Duodenal mucosa (tissue), 2 donors: ENCODE measurements at regions not wholly inside any gene's neighbourhood (a gene's known extent, or its start where the extent isn't known, plus 50 kb on each side); places are given as distances from the start of the nearest gene placed in this dataset.

Experiments used
- H3K27ac ChIP-seq: one replicate; pipeline ENCODE4 v1.7.0; 2013; ENCODE audit warnings: low read depth, low read length
- H3K27me3 ChIP-seq, 2 donors: one replicate each; pipeline ENCODE4 v1.7.0; 2013; ENCODE audit warnings: low read length in 2 of 2, control low read depth in 1 of 2; ENCODE audit not compliant: insufficient read depth in 2 of 2, control insufficient read depth in 1 of 2
- H3K36me3 ChIP-seq, 2 donors: one replicate each; pipeline ENCODE4 v1.7.0; 2013; ENCODE audit warnings: low read length in 2 of 2, control low read depth in 1 of 2; ENCODE audit not compliant: insufficient read depth in 2 of 2, control insufficient read depth in 1 of 2
- H3K4me1 ChIP-seq, 2 donors: one replicate each; pipeline ENCODE4 v1.7.0; 2013; ENCODE audit warnings: low read length in 2 of 2, control low read depth in 1 of 2; ENCODE audit not compliant: insufficient read depth in 2 of 2, control insufficient read depth in 1 of 2
- H3K4me3 ChIP-seq, 2 donors: one replicate each; pipeline ENCODE4 v1.7.0; 2013; ENCODE audit warnings: low read length in 2 of 2, low read depth in 1 of 2
- H3K9ac ChIP-seq, 2 donors: one replicate each; pipeline ENCODE4 v1.7.0; 2013; ENCODE audit warnings: low read length in 2 of 2, low read depth in 1 of 2
- H3K9me3 ChIP-seq, 2 donors: one replicate each; pipeline ENCODE4 v1.7.0; 2013; ENCODE audit warnings: low read length in 2 of 2, control low read depth in 1 of 2; ENCODE audit not compliant: control insufficient read depth in 1 of 2

- peaks cover 0 to 15% of the 10 kb centered on the region in 2 donors for H3K9me3 ChIP-seq
- no peaks in the 10 kb centered on the region for H3K4me1 ChIP-seq
- H3K4me3 ChIP-seq = no peak overlapping the region
- no peak overlapping the region for H3K27ac ChIP-seq
- no peaks in the 10 kb centered on the region for H3K27me3 ChIP-seq
- no peak overlapping the region for H3K9ac ChIP-seq
- no peaks in the 10 kb centered on the region for H3K36me3 ChIP-seq
Observed at GRCh38 chr1:105891308-105891707, 1165.2 kb upstream of the PRMT6 start.

- H3K27ac ChIP-seq = no peak overlapping the region
- no peaks in the 10 kb centered on the region for H3K27me3 ChIP-seq
- peaks cover 0 to 12% of the 10 kb centered on the region in 2 donors for H3K9me3 ChIP-seq
- no peaks in the 10 kb centered on the region for H3K36me3 ChIP-seq
- H3K4me1 ChIP-seq = no peaks in the 10 kb centered on the region
- H3K4me3 ChIP-seq = no peak overlapping the region
- H3K9ac ChIP-seq = no peak overlapping the region
Observed at GRCh38 chr1:105894006-105894405, 1162.5 kb upstream of the PRMT6 start.

DNA sequence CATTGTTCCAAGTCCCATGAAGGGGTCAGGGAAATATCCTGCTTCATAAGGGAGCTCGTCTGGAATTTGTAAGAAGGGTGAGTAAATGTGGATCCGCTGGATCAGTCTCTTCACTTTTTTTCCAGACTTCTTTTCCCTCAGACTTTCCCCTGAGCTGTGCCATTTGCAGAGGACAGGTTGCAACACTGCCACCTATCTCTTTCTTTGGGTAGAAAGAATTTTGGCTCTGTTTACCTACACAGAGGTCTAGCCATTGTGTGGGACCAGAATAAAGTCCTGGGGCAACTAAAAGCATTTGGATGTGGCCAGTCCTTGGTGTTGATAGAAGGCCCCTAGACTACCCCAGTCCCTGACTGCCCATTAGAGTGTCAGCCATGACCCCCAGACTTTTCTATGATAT, 1146.7 kb upstream of the PRMT6 start:
- Histone ChIP-seq H3K27ac (no peak overlapping the region), H3K9ac (no peak overlapping the region), H3K9me3 (peaks cover 9 to 10% of the 10 kb centered on the region in 2 donors), H3K4me1 (no peaks in the 10 kb centered on the region), H3K27me3 (no peaks in the 10 kb centered on the region), H3K4me3 (no peak overlapping the region), H3K36me3 (no peaks in the 10 kb centered on the region)

GRCh38 chr1:105914403-105914802, 1142.1 kb upstream of the PRMT6 start:
- Histone ChIP-seq H3K4me1 (no peaks in the 10 kb centered on the region), H3K36me3 (no peaks in the 10 kb centered on the region), H3K4me3 (no peak overlapping the region), H3K27me3 (no peaks in the 10 kb centered on the region), H3K9me3 (peaks cover 5 to 6% of the 10 kb centered on the region in 2 donors), H3K9ac (no peak overlapping the region), H3K27ac (no peak overlapping the region)

DNA sequence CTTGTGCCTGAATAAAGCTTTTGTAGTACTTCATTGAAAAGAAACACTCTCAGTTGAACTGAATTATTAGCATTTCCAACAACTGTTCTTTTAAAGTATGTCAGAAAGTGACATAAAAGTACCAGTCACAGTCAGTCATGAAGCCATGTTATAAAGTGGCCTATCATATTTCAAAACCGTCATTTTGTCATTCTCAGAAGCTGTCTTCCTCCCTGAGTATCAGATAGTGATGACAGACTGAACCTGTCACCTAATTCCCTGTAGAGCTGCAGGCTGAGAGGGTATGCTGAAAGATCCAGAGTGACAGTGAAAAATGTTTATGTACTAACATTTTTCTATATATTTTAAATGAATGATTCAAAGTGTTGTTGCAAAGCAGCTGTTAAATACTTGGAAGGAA, 1121.7 kb upstream of the PRMT6 start:
- Histone ChIP-seq H3K9ac (no peak overlapping the region), H3K9me3 (peaks cover 8 to 9% of the 10 kb centered on the region in 2 donors), H3K4me3 (no peak overlapping the region), H3K4me1 (no peaks in the 10 kb centered on the region), H3K36me3 (no peaks in the 10 kb centered on the region), H3K27me3 (no peaks in the 10 kb centered on the region), H3K27ac (no peak overlapping the region)

DNA sequence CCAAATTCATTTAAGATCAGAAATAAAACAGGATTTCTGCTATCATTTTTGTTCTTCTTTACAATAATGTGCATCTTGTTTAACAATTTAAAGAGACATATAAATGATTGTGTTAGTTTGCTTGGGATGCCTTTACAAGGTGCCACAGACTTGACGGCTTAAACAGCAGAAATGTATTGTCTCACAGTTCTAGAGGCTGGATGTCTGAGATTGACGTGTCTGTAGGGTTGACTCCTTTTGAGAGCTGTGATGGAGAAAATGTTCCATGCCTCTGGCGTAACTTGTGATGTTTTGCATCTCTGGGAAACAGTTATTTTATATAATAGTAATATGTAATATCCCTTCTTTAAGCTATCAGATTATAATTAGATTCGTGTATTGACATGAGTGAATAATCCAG, 1091.6 kb upstream of the PRMT6 start:
- Histone ChIP-seq H3K27ac (no peak overlapping the region), H3K9me3 (peaks cover 2 to 3% of the 10 kb centered on the region in 2 donors), H3K27me3 (no peaks in the 10 kb centered on the region), H3K9ac (no peak overlapping the region), H3K36me3 (no peaks in the 10 kb centered on the region), H3K4me1 (no peaks in the 10 kb centered on the region), H3K4me3 (no peak overlapping the region)

GRCh38 chr1:105997516-105997915, 1059.0 kb upstream of the PRMT6 start:
- no peak overlapping the region for H3K9ac ChIP-seq

DNA sequence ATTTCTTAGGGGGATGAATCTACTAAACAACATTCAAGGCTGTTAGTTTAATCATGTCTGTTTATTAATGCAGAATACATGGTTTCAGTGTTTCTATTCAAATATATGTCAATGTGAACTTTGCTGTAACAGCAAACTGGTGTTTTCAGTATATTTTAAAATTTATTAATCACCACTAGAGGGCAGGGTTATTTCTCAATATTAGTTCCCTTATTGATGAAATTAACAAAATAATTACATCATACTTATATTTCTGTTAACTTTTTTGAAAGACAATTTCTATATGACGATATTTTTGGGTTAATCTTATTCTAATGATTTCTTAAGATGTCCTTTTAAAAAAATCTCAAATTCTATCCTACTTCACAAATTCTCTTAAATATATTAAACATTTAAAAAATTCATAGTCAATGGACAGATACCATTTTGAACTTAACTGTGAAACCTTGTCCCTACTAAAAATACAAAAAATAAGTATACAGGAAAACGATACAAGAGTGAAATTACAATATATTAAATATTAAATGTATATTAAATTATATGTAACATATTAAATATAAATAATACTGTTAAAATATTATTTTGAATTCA, 1034.1 kb upstream of the PRMT6 start:
- no peak overlapping the region for H3K27ac ChIP-seq
- no peaks in the 10 kb centered on the region for H3K9me3 ChIP-seq
- H3K36me3 ChIP-seq = no peaks in the 10 kb centered on the region
- no peaks in the 10 kb centered on the region for H3K4me1 ChIP-seq
- no peak overlapping the region for H3K9ac ChIP-seq
- H3K4me3 ChIP-seq = no peak overlapping the region
- H3K27me3 ChIP-seq = no peaks in the 10 kb centered on the region

More at GRCh38 chr1:105997516-105997915, 1059.0 kb upstream of the PRMT6 start:
- H3K27ac ChIP-seq = no peak overlapping the region
- no peak overlapping the region for H3K4me3 ChIP-seq
- no peaks in the 10 kb centered on the region for H3K4me1 ChIP-seq
- H3K27me3 ChIP-seq = no peaks in the 10 kb centered on the region
- no peaks in the 10 kb centered on the region for H3K36me3 ChIP-seq
- no peaks in the 10 kb centered on the region for H3K9me3 ChIP-seq

GRCh38 chr1:106027871-106028270, 1028.6 kb upstream of the PRMT6 start:
- no peaks in the 10 kb centered on the region for H3K9me3 ChIP-seq
- H3K4me3 ChIP-seq = no peak overlapping the region
- H3K9ac ChIP-seq = no peak overlapping the region
- no peaks in the 10 kb centered on the region for H3K36me3 ChIP-seq
- H3K27ac ChIP-seq = no peak overlapping the region
- no peaks in the 10 kb centered on the region for H3K4me1 ChIP-seq
- H3K27me3 ChIP-seq = no peaks in the 10 kb centered on the region

- Histone ChIP-seq H3K9me3 (peaks cover 0 to 3% of the 10 kb centered on the region in 2 donors), H3K4me3 (no peak overlapping the region), H3K27ac (no peak overlapping the region), H3K9ac (no peak overlapping the region), H3K27me3 (no peaks in the 10 kb centered on the region), H3K4me1 (no peaks in the 10 kb centered on the region), H3K36me3 (no peaks in the 10 kb centered on the region)
Observed at GRCh38 chr1:106037526-106037925, 1018.9 kb upstream of the PRMT6 start.

- Histone ChIP-seq H3K9me3 (peaks cover 0 to 3% of the 10 kb centered on the region in 2 donors), H3K36me3 (no peaks in the 10 kb centered on the region), H3K27me3 (no peaks in the 10 kb centered on the region), H3K9ac (no peak overlapping the region), H3K27ac (no peak overlapping the region), H3K4me3 (no peak overlapping the region), H3K4me1 (no peaks in the 10 kb centered on the region)
Observed at GRCh38 chr1:106038260-106038659, 1018.2 kb upstream of the PRMT6 start.
